CD8-positive, alpha-beta memory T cell (primary cell): ENCODE measurements at regions not wholly inside any gene's neighbourhood (a gene's known extent, or its start where the extent isn't known, plus 50 kb on each side); places are given as distances from the start of the nearest gene placed in this dataset.

Experiments
- CTCF ChIA-PET: fragments of 350-600 bp; sonication (Branson Sonifier 250); formaldehyde crosslinking; loops from one replicate; lab custom pipeline; 2021; ENCODE audit warnings: antibody characterized with exemption; lab: Charles Lee
- POLR2A ChIA-PET: fragments of 350-600 bp; sonication (Branson Sonifier 250); formaldehyde crosslinking; loops from one replicate; lab custom pipeline; 2021; ENCODE audit warnings: antibody characterized with exemption; lab: Charles Lee
- DNase-seq, 5 donors: peaks; one replicate each; pipeline versions ENCODE4 v3.0.0 to v3.0.0-alpha.2; 2020 to 2022; ENCODE audit warnings: mixed read lengths in 1 of 5
- H3K27ac ChIP-seq: one replicate; pipeline ENCODE4 v1.7.0; 2013; ENCODE audit warnings: low read depth, mild to moderate bottlenecking, low read length, moderate library complexity
- H3K27me3 ChIP-seq: 2 replicates; pipeline ENCODE4 v1.7.0; 2013; ENCODE audit warnings: low read length, mild to moderate bottlenecking; ENCODE audit not compliant: insufficient read depth, poor library complexity, severe bottlenecking
- H3K36me3 ChIP-seq: 2 replicates; pipeline ENCODE4 v1.7.0; 2013; ENCODE audit warnings: mild to moderate bottlenecking, low read length, moderate library complexity; ENCODE audit not compliant: insufficient read depth
- H3K4me1 ChIP-seq: 2 replicates; pipeline ENCODE4 v1.7.0; 2013; ENCODE audit warnings: mild to moderate bottlenecking, low read length, moderate library complexity; ENCODE audit not compliant: insufficient read depth
- H3K4me3 ChIP-seq: 2 replicates; pipeline ENCODE4 v1.7.0; 2013; ENCODE audit warnings: mild to moderate bottlenecking, low read length
- H3K9me3 ChIP-seq: 2 replicates; pipeline ENCODE4 v1.7.0; 2013; ENCODE audit warnings: mild to moderate bottlenecking, low read length
- H3K27ac Mint-ChIP-seq, 8 donors: one replicate each; pipeline ENCODE4 v1.8.0; 2020 to 2021; ENCODE audit warnings: mixed read lengths in 8 of 8, mild to moderate bottlenecking in 6 of 8, inconsistent platforms in 3 of 8, moderate library complexity in 3 of 8
- H3K27me3 Mint-ChIP-seq, 2 donors: one replicate each; pipeline ENCODE4 v1.8.0; 2020 to 2021; ENCODE audit warnings: mixed read lengths in 2 of 2, mild to moderate bottlenecking in 1 of 2, moderate library complexity in 1 of 2
- H3K36me3 Mint-ChIP-seq, 3 donors: one replicate each; pipeline ENCODE4 v1.8.0; 2020 to 2021; ENCODE audit warnings: mixed read lengths in 3 of 3, inconsistent platforms in 1 of 3, mild to moderate bottlenecking in 1 of 3
- H3K4me1 Mint-ChIP-seq, 3 donors: one replicate each; pipeline ENCODE4 v1.8.0; 2020 to 2021; ENCODE audit warnings: mixed read lengths in 3 of 3, inconsistent platforms in 1 of 3, mild to moderate bottlenecking in 1 of 3
- H3K4me3 Mint-ChIP-seq, 7 donors: one replicate each; pipeline ENCODE4 v1.8.0; 2020 to 2021; ENCODE audit warnings: mixed read lengths in 7 of 7, mild to moderate bottlenecking in 6 of 7, moderate library complexity in 4 of 7, inconsistent platforms in 2 of 7
- H3K9me3 Mint-ChIP-seq, 5 donors: one replicate each; pipeline ENCODE4 v1.8.0; 2020 to 2022; ENCODE audit warnings: mixed read lengths in 5 of 5, mild to moderate bottlenecking in 3 of 5, moderate library complexity in 2 of 5, inconsistent platforms in 1 of 5

GRCh38 chr12:89040146-89040964 lies 311.9 kb downstream of the DUSP6 start:
- ChIA-PET CTCF (interaction anchor here (1.8 kb wide), 1 partner anchor 484 kb away, joined by 5 read pairs; the partner anchor contains the start of gene GALNT4), POLR2A (interaction anchor here (0.6 kb wide), 1 partner anchor 477 kb away, joined by 5 read pairs; no protein-coding TSS in a partner anchor)
- no peak overlapping the region for H3K27ac ChIP-seq
- peak; percentile 27 to 69 (median 28) for DNase-seq
- Mint-ChIP-seq H3K4me3 (peak overlapping the region in 6 of 7 donors; percentile 22 to 82 (median 48)), H3K9me3 (peaks cover 0 to 3% (median 0%) of the 10 kb centered on the region in 5 donors), H3K4me1 (peaks cover 24 to 31% (median 26%) of the 10 kb centered on the region in 3 donors), H3K27ac (peak overlapping the region; percentile 20 to 92 (median 67)), H3K27me3 (peaks cover 0 to 3% of the 10 kb centered on the region in 2 donors), H3K36me3 (no peaks in the 10 kb centered on the region)
- peaks cover 24% of the 10 kb centered on the region for H3K4me1 ChIP-seq
- no peaks in the 10 kb centered on the region for H3K27me3 ChIP-seq
- H3K9me3 ChIP-seq = no peaks in the 10 kb centered on the region
- H3K4me3 ChIP-seq = no peak overlapping the region
- no peaks in the 10 kb centered on the region for H3K36me3 ChIP-seq

- no peak overlapping the region for H3K4me3 ChIP-seq
- H3K4me1 ChIP-seq = peaks cover 24% of the 10 kb centered on the region
- H3K27me3 ChIP-seq = no peaks in the 10 kb centered on the region
- peaks cover 24 to 31% (median 26%) of the 10 kb centered on the region in 3 donors for H3K4me1 Mint-ChIP-seq
- no peak for DNase-seq
- H3K36me3 Mint-ChIP-seq = no peaks in the 10 kb centered on the region
- POLR2A ChIA-PET = no interaction called here
- H3K9me3 Mint-ChIP-seq = peaks cover 0 to 3% (median 0%) of the 10 kb centered on the region in 5 donors
- no peaks in the 10 kb centered on the region for H3K9me3 ChIP-seq
- peaks cover 0 to 3% of the 10 kb centered on the region in 2 donors for H3K27me3 Mint-ChIP-seq
- H3K27ac ChIP-seq = no peak overlapping the region
- no peaks in the 10 kb centered on the region for H3K36me3 ChIP-seq
- peak overlapping the region in 1 of 8 donors; percentile 80 for H3K27ac Mint-ChIP-seq
- CTCF ChIA-PET = interaction anchor here (0.8 to 1.5 kb wide), 4 partner anchors 11 to 486 kb away, joined by 3 to 11 read pairs (median 3); partner anchors contain the start of gene GALNT4
- H3K4me3 Mint-ChIP-seq = no peak overlapping the region
Measured at GRCh38 chr12:89038831-89039512, 313.3 kb downstream of the DUSP6 start.

- Histone ChIP-seq H3K9me3 (no peaks in the 10 kb centered on the region), H3K27me3 (no peaks in the 10 kb centered on the region), H3K4me3 (no peak overlapping the region), H3K36me3 (no peaks in the 10 kb centered on the region), H3K27ac (no peak overlapping the region), H3K4me1 (no peaks in the 10 kb centered on the region)
- Mint-ChIP-seq H3K27me3 (peaks cover 0 to 10% of the 10 kb centered on the region in 2 donors), H3K36me3 (no peaks in the 10 kb centered on the region), H3K4me3 (no peak overlapping the region), H3K27ac (no peak overlapping the region), H3K4me1 (no peaks in the 10 kb centered on the region), H3K9me3 (no peaks in the 10 kb centered on the region)
- ChIA-PET CTCF (interaction anchor here (1.3 kb wide), 1 partner anchor 16 kb away, joined by 4 read pairs; no protein-coding TSS in a partner anchor), POLR2A (no interaction called here)
- no peak for DNase-seq
Measured at GRCh38 chr12:89033062-89033461, 319.2 kb downstream of the DUSP6 start.

GRCh38 chr12:89029961-89030360 lies 322.3 kb downstream of the DUSP6 start:
- POLR2A ChIA-PET = no interaction called here

GRCh38 chr12:89024580-89024979 lies 327.7 kb downstream of the DUSP6 start:
- Histone ChIP-seq H3K27me3 (no peaks in the 10 kb centered on the region), H3K4me3 (no peak overlapping the region), H3K4me1 (no peaks in the 10 kb centered on the region), H3K36me3 (no peaks in the 10 kb centered on the region), H3K9me3 (no peaks in the 10 kb centered on the region), H3K27ac (no peak overlapping the region)
- H3K4me1 Mint-ChIP-seq = no peaks in the 10 kb centered on the region
- H3K4me3 Mint-ChIP-seq = no peak overlapping the region
- H3K27ac Mint-ChIP-seq = no peak overlapping the region
- H3K27me3 Mint-ChIP-seq = peaks cover 2 to 7% of the 10 kb centered on the region in 2 donors
- H3K36me3 Mint-ChIP-seq = no peaks in the 10 kb centered on the region
- DNase-seq = no peak
- H3K9me3 Mint-ChIP-seq = no peaks in the 10 kb centered on the region
- CTCF ChIA-PET = interaction anchor here (0.8 to 1.0 kb wide), 2 partner anchors 500 to 501 kb away, joined by 3 to 4 read pairs; partner anchors contain the start of genes GALNT4 and POC1B
- POLR2A ChIA-PET = no interaction called here

More at GRCh38 chr12:89029961-89030360, 322.3 kb downstream of the DUSP6 start:
- H3K27ac ChIP-seq = no peak overlapping the region
- no peaks in the 10 kb centered on the region for H3K27me3 ChIP-seq
- Mint-ChIP-seq H3K36me3 (no peaks in the 10 kb centered on the region), H3K27ac (no peak overlapping the region), H3K4me1 (no peaks in the 10 kb centered on the region), H3K4me3 (no peak overlapping the region), H3K27me3 (peaks cover 2 to 14% of the 10 kb centered on the region in 2 donors), H3K9me3 (no peaks in the 10 kb centered on the region)
- CTCF ChIA-PET = interaction anchor here (1.8 kb wide), 1 partner anchor 10 kb away, joined by 6 read pairs; no protein-coding TSS in a partner anchor
- H3K36me3 ChIP-seq = no peaks in the 10 kb centered on the region
- no peak for DNase-seq
- no peaks in the 10 kb centered on the region for H3K4me1 ChIP-seq
- no peak overlapping the region for H3K4me3 ChIP-seq
- no peaks in the 10 kb centered on the region for H3K9me3 ChIP-seq

GRCh38 chr12:89023936-89024335 lies 328.4 kb downstream of the DUSP6 start:
- Mint-ChIP-seq H3K36me3 (no peaks in the 10 kb centered on the region), H3K4me1 (no peaks in the 10 kb centered on the region)
- CTCF ChIA-PET = interaction anchor here (1.0 to 1.1 kb wide), 2 partner anchors 438 to 501 kb away, joined by 4 read pairs; partner anchors contain the start of gene POC1B

GRCh38 chr12:89020689-89021088 lies 331.6 kb downstream of the DUSP6 start:
- ChIA-PET POLR2A (no interaction called here), CTCF (interaction anchor here (0.6 to 4.9 kb wide), 5 partner anchors 10 to 501 kb away, joined by 3 to 44 read pairs (median 3); no protein-coding TSS in a partner anchor)
- H3K4me3 Mint-ChIP-seq = no peak overlapping the region

More at GRCh38 chr12:89023936-89024335, 328.4 kb downstream of the DUSP6 start:
- peaks cover 5% of the 10 kb centered on the region for H3K4me1 ChIP-seq
- Mint-ChIP-seq H3K27ac (no peak overlapping the region), H3K9me3 (no peaks in the 10 kb centered on the region), H3K4me3 (no peak overlapping the region), H3K27me3 (peaks cover 2 to 7% of the 10 kb centered on the region in 2 donors)
- no peak overlapping the region for H3K4me3 ChIP-seq
- H3K27ac ChIP-seq = no peak overlapping the region
- H3K9me3 ChIP-seq = no peaks in the 10 kb centered on the region
- POLR2A ChIA-PET = no interaction called here
- no peaks in the 10 kb centered on the region for H3K27me3 ChIP-seq
- no peaks in the 10 kb centered on the region for H3K36me3 ChIP-seq
- no peak for DNase-seq

More at GRCh38 chr12:89020689-89021088, 331.6 kb downstream of the DUSP6 start:
- peaks cover 2 to 4% (median 3%) of the 10 kb centered on the region in 3 donors for H3K4me1 Mint-ChIP-seq
- DNase-seq = no peak
- Histone ChIP-seq H3K4me1 (peaks cover 5% of the 10 kb centered on the region), H3K9me3 (no peaks in the 10 kb centered on the region), H3K27ac (no peak overlapping the region), H3K27me3 (no peaks in the 10 kb centered on the region), H3K36me3 (no peaks in the 10 kb centered on the region), H3K4me3 (no peak overlapping the region)
- H3K36me3 Mint-ChIP-seq = no peaks in the 10 kb centered on the region
- peaks cover 8 to 15% of the 10 kb centered on the region in 2 donors for H3K27me3 Mint-ChIP-seq
- H3K9me3 Mint-ChIP-seq = no peaks in the 10 kb centered on the region
- H3K27ac Mint-ChIP-seq = no peak overlapping the region
